ENCODE measurements at regions not wholly inside any gene's neighbourhood (a gene's known extent, or its start where the extent isn't known, plus 50 kb on each side); places are given as distances from the start of the nearest gene placed in this dataset.

- H3K36me3 ChIP-seq: no peaks in the 10 kb centered on the region
- H3K9me3 ChIP-seq: no peaks in the 10 kb centered on the region
- H3K27ac ChIP-seq: no peak overlapping the region
- no peaks in the 10 kb centered on the region for H3K27me3 ChIP-seq (replicated peaks; ENCODE audit: insufficient read depth)
- intact Hi-C loops (cut with DNase I): no loop called here
- no peak for DNase-seq (ENCODE audit: low spot score)
- H3K4me3 ChIP-seq: no peak overlapping the region
- no peaks in the 10 kb centered on the region for H3K4me1 ChIP-seq (replicated peaks)
- 93% methylated on average over 5 of the region's 5 CpGs for WGBS
- no peak for TF ChIP-seq POLR2A (IDR thresholded peaks at IDR 0.05)
- no peak for TF ChIP-seq CTCF (IDR thresholded peaks at IDR 0.05)
- TF ChIP-seq POLR2AphosphoS5 (IDR thresholded peaks at IDR 0.05): no peak
Observed at GRCh38 chr5:56605231-56605630, 210.1 kb upstream of the MAP3K1 start.

- no peak overlapping the region for H3K4me3 ChIP-seq
- no peak for TF ChIP-seq POLR2AphosphoS5 (IDR thresholded peaks at IDR 0.05)
- no peak for TF ChIP-seq CTCF (IDR thresholded peaks at IDR 0.05)
- TF ChIP-seq POLR2A (IDR thresholded peaks at IDR 0.05): no peak
- H3K27ac ChIP-seq: no peak overlapping the region
- DNase-seq (ENCODE audit: low spot score): no peak
- H3K36me3 ChIP-seq: no peaks in the 10 kb centered on the region
- intact Hi-C loops (cut with DNase I): no loop called here
- H3K27me3 ChIP-seq (replicated peaks; ENCODE audit: insufficient read depth): no peaks in the 10 kb centered on the region
- no peaks in the 10 kb centered on the region for H3K9me3 ChIP-seq
- WGBS: 86% methylated on average over 3 of the region's 3 CpGs
- no peaks in the 10 kb centered on the region for H3K4me1 ChIP-seq (replicated peaks)
Observed at GRCh38 chr5:56601641-56602071, 213.7 kb upstream of the MAP3K1 start.

- intact Hi-C loops (cut with DNase I): no loop called here
- no peak overlapping the region for H3K4me3 ChIP-seq
- no peaks in the 10 kb centered on the region for H3K4me1 ChIP-seq (replicated peaks)
Observed at GRCh38 chr5:56598941-56599340, 216.4 kb upstream of the MAP3K1 start.

GRCh38 chr5:56596155-56596554 lies 219.2 kb upstream of the MAP3K1 start:
- Histone ChIP-seq H3K9me3 (no peaks in the 10 kb centered on the region), H3K4me3 (no peak overlapping the region), H3K36me3 (no peaks in the 10 kb centered on the region), H3K27me3 (replicated peaks; ENCODE audit: insufficient read depth) (no peaks in the 10 kb centered on the region), H3K4me1 (replicated peaks) (no peaks in the 10 kb centered on the region), H3K27ac (no peak overlapping the region)
- TF ChIP-seq POLR2AphosphoS5 (IDR thresholded peaks at IDR 0.05) (no peak), POLR2A (IDR thresholded peaks at IDR 0.05) (no peak), CTCF (IDR thresholded peaks at IDR 0.05) (no peak)
- WGBS: 92% methylated on average over 4 of the region's 4 CpGs
- intact Hi-C loops (cut with DNase I): no loop called here
- DNase-seq (ENCODE audit: low spot score): no peak

More at GRCh38 chr5:56598941-56599340, 216.4 kb upstream of the MAP3K1 start:
- no peak for DNase-seq (ENCODE audit: low spot score)
- TF ChIP-seq POLR2A (IDR thresholded peaks at IDR 0.05) (no peak), POLR2AphosphoS5 (IDR thresholded peaks at IDR 0.05) (no peak), CTCF (IDR thresholded peaks at IDR 0.05) (no peak)
- Histone ChIP-seq H3K9me3 (no peaks in the 10 kb centered on the region), H3K27me3 (replicated peaks; ENCODE audit: insufficient read depth) (no peaks in the 10 kb centered on the region), H3K36me3 (no peaks in the 10 kb centered on the region), H3K27ac (no peak overlapping the region)

- H3K4me3 ChIP-seq: no peak overlapping the region
Observed at GRCh38 chr5:56595566-56595965, 219.8 kb upstream of the MAP3K1 start.

More at GRCh38 chr5:56595566-56595965, 219.8 kb upstream of the MAP3K1 start:
- WGBS: 93% methylated on average over 2 of the region's 2 CpGs
- no peak for TF ChIP-seq POLR2AphosphoS5 (IDR thresholded peaks at IDR 0.05)
- TF ChIP-seq CTCF (IDR thresholded peaks at IDR 0.05): no peak
- TF ChIP-seq POLR2A (IDR thresholded peaks at IDR 0.05): no peak
- Histone ChIP-seq H3K4me1 (replicated peaks) (no peaks in the 10 kb centered on the region), H3K27me3 (replicated peaks; ENCODE audit: insufficient read depth) (no peaks in the 10 kb centered on the region), H3K9me3 (no peaks in the 10 kb centered on the region), H3K27ac (no peak overlapping the region), H3K36me3 (no peaks in the 10 kb centered on the region)
- intact Hi-C loops (cut with DNase I): no loop called here
- no peak for DNase-seq (ENCODE audit: low spot score)

Measured in prostate gland (tissue), 2 donors.